ENCODE measurements at regions not wholly inside any gene's neighbourhood (a gene's known extent, or its start where the extent isn't known, plus 50 kb on each side); places are given as distances from the start of the nearest gene placed in this dataset.

GRCh38 chr10:84899268-84899667 is 570.9 kb downstream of the CCSER2 start:
- 60 to 77% methylated on average over 1 of the region's 1 CpG for WGBS, 2 donors
- intact Hi-C loops (cut with DNase I; ENCODE audit: low total_unique reads) = no loop called here
- TF ChIP-seq CTCF (IDR thresholded peaks at IDR 0.05) = no peak
- no peak for TF ChIP-seq POLR2A (IDR thresholded peaks at IDR 0.05)
- H3K4me3 ChIP-seq (ENCODE audit: low read depth, poor library complexity, severe bottlenecking) = no peak overlapping the region
- DNase-seq (ENCODE audit: low spot score in 2 of 2) = no peak

- no peak for TF ChIP-seq POLR2A (IDR thresholded peaks at IDR 0.05)
- intact Hi-C loops (cut with DNase I; ENCODE audit: low total_unique reads) = no loop called here
- no peak overlapping the region for H3K4me3 ChIP-seq (ENCODE audit: low read depth, poor library complexity, severe bottlenecking)
- DNase-seq (ENCODE audit: low spot score in 2 of 2) = no peak
- WGBS, 2 donors = 64 to 78% methylated on average over 2 of the region's 2 CpGs
Observed at GRCh38 chr10:84900141-84900540, 571.8 kb downstream of the CCSER2 start.

- TF ChIP-seq POLR2A (IDR thresholded peaks at IDR 0.05) = no peak
- TF ChIP-seq CTCF (IDR thresholded peaks at IDR 0.05) = no peak
- no peak for DNase-seq (ENCODE audit: low spot score in 2 of 2)
- no peak overlapping the region for H3K4me3 ChIP-seq (ENCODE audit: low read depth, poor library complexity, severe bottlenecking)
- 85 to 89% methylated on average over 3 of the region's 3 CpGs for WGBS, 2 donors
- intact Hi-C loops (cut with DNase I; ENCODE audit: low total_unique reads) = no loop called here
Observed at GRCh38 chr10:84901885-84902284, 573.5 kb downstream of the CCSER2 start.

- intact Hi-C loops (cut with DNase I; ENCODE audit: low total_unique reads) = no loop called here
- WGBS, 2 donors = 71 to 84% methylated on average over 3 of the region's 3 CpGs
- TF ChIP-seq CTCF (IDR thresholded peaks at IDR 0.05) (no peak), POLR2A (IDR thresholded peaks at IDR 0.05) (no peak)
- DNase-seq (ENCODE audit: low spot score in 2 of 2) = no peak
- H3K4me3 ChIP-seq (ENCODE audit: low read depth, poor library complexity, severe bottlenecking) = no peak overlapping the region
Observed at GRCh38 chr10:84902553-84902952, 574.2 kb downstream of the CCSER2 start.

- intact Hi-C loops (cut with DNase I; ENCODE audit: low total_unique reads) = no loop called here
- no peak overlapping the region for H3K4me3 ChIP-seq (ENCODE audit: low read depth, poor library complexity, severe bottlenecking)
- TF ChIP-seq CTCF (IDR thresholded peaks at IDR 0.05) = no peak
- DNase-seq (ENCODE audit: low spot score in 2 of 2) = no peak
Observed at GRCh38 chr10:84903320-84903719, 574.9 kb downstream of the CCSER2 start.

GRCh38 chr10:84907461-84908009 is 579.1 kb downstream of the CCSER2 start:
- WGBS, 2 donors = 83 to 89% methylated on average over 4 of the region's 4 CpGs
- no peak overlapping the region for H3K4me3 ChIP-seq (ENCODE audit: low read depth, poor library complexity, severe bottlenecking)
- DNase-seq (ENCODE audit: low spot score in 2 of 2) = no peak
- intact Hi-C loops (cut with DNase I; ENCODE audit: low total_unique reads) = no loop called here
- TF ChIP-seq CTCF (IDR thresholded peaks at IDR 0.05) (no peak), POLR2A (IDR thresholded peaks at IDR 0.05) (no peak)

Measured in lower leg skin (tissue), 4 donors.